ENCODE measurements at regions not wholly inside any gene's neighbourhood (a gene's known extent, or its start where the extent isn't known, plus 50 kb on each side); places are given as distances from the start of the nearest gene placed in this dataset.

- no peaks in the 10 kb centered on the region for H3K9me3 ChIP-seq (ENCODE audit: severe bottlenecking)
- H3K4me3 ChIP-seq (ENCODE audit: severe bottlenecking), result no peak overlapping the region
- DNase-seq (ENCODE audit: low spot score), result no peak
- no peaks in the 10 kb centered on the region for H3K36me3 ChIP-seq (ENCODE audit: low read depth)
- H3K27me3 ChIP-seq (ENCODE audit: insufficient read depth, poor library complexity, severe bottlenecking), result no peaks in the 10 kb centered on the region
- no peak for ATAC-seq (ENCODE audit: low read depth)
- TF ChIP-seq CTCF (IDR thresholded peaks at IDR 0.05; ENCODE audit: poor library complexity, severe bottlenecking), result no peak
- peaks cover 7% of the 10 kb centered on the region for H3K4me1 ChIP-seq (ENCODE audit: insufficient read depth, poor library complexity, severe bottlenecking)
- H3K27ac ChIP-seq (ENCODE audit: poor library complexity, severe bottlenecking), result no peak overlapping the region
Observed at GRCh38 chr2:144579556-144579955, 59.6 kb upstream of the ZEB2 start.

GRCh38 chr2:144578099-144578498 is 58.2 kb upstream of the ZEB2 start:
- DNase-seq (ENCODE audit: low spot score), result no peak
- no peak for ATAC-seq (ENCODE audit: low read depth)
- Histone ChIP-seq H3K36me3 (ENCODE audit: low read depth) (no peaks in the 10 kb centered on the region), H3K27ac (ENCODE audit: poor library complexity, severe bottlenecking) (no peak overlapping the region), H3K9me3 (ENCODE audit: severe bottlenecking) (no peaks in the 10 kb centered on the region), H3K27me3 (ENCODE audit: insufficient read depth, poor library complexity, severe bottlenecking) (no peaks in the 10 kb centered on the region), H3K4me3 (ENCODE audit: severe bottlenecking) (no peak overlapping the region), H3K4me1 (ENCODE audit: insufficient read depth, poor library complexity, severe bottlenecking) (no peaks in the 10 kb centered on the region)
- TF ChIP-seq CTCF (IDR thresholded peaks at IDR 0.05; ENCODE audit: poor library complexity, severe bottlenecking), result no peak

GRCh38 chr2:144572977-144573376 is 53.1 kb upstream of the ZEB2 start:
- no peak overlapping the region for H3K4me3 ChIP-seq (ENCODE audit: severe bottlenecking)
- no peaks in the 10 kb centered on the region for H3K9me3 ChIP-seq (ENCODE audit: severe bottlenecking)
- no peaks in the 10 kb centered on the region for H3K27me3 ChIP-seq (ENCODE audit: insufficient read depth, poor library complexity, severe bottlenecking)
- H3K36me3 ChIP-seq (ENCODE audit: low read depth), result no peaks in the 10 kb centered on the region
- no peak for ATAC-seq (ENCODE audit: low read depth)
- H3K27ac ChIP-seq (ENCODE audit: poor library complexity, severe bottlenecking), result no peak overlapping the region
- no peak for TF ChIP-seq CTCF (IDR thresholded peaks at IDR 0.05; ENCODE audit: poor library complexity, severe bottlenecking)
- DNase-seq (ENCODE audit: low spot score), result no peak
- H3K4me1 ChIP-seq (ENCODE audit: insufficient read depth, poor library complexity, severe bottlenecking), result no peaks in the 10 kb centered on the region

GRCh38 chr2:144571770-144572169 is 51.9 kb upstream of the ZEB2 start:
- H3K27ac ChIP-seq (ENCODE audit: poor library complexity, severe bottlenecking), result no peak overlapping the region
- ATAC-seq (ENCODE audit: low read depth) (no peak), DNase-seq (ENCODE audit: low spot score) (no peak)
- H3K9me3 ChIP-seq (ENCODE audit: severe bottlenecking), result no peaks in the 10 kb centered on the region
- no peaks in the 10 kb centered on the region for H3K27me3 ChIP-seq (ENCODE audit: insufficient read depth, poor library complexity, severe bottlenecking)
- no peaks in the 10 kb centered on the region for H3K4me1 ChIP-seq (ENCODE audit: insufficient read depth, poor library complexity, severe bottlenecking)
- H3K36me3 ChIP-seq (ENCODE audit: low read depth), result no peaks in the 10 kb centered on the region
- no peak for TF ChIP-seq CTCF (IDR thresholded peaks at IDR 0.05; ENCODE audit: poor library complexity, severe bottlenecking)
- H3K4me3 ChIP-seq (ENCODE audit: severe bottlenecking), result no peak overlapping the region

GRCh38 chr2:144570566-144570965 is 50.6 kb upstream of the ZEB2 start:
- no peak overlapping the region for H3K4me3 ChIP-seq (ENCODE audit: severe bottlenecking)
- no peaks in the 10 kb centered on the region for H3K36me3 ChIP-seq (ENCODE audit: low read depth)
- no peak overlapping the region for H3K27ac ChIP-seq (ENCODE audit: poor library complexity, severe bottlenecking)
- H3K4me1 ChIP-seq (ENCODE audit: insufficient read depth, poor library complexity, severe bottlenecking), result no peaks in the 10 kb centered on the region
- H3K27me3 ChIP-seq (ENCODE audit: insufficient read depth, poor library complexity, severe bottlenecking), result no peaks in the 10 kb centered on the region
- no peaks in the 10 kb centered on the region for H3K9me3 ChIP-seq (ENCODE audit: severe bottlenecking)
- DNase-seq (ENCODE audit: low spot score), result no peak
- TF ChIP-seq CTCF (IDR thresholded peaks at IDR 0.05; ENCODE audit: poor library complexity, severe bottlenecking), result no peak
- ATAC-seq (ENCODE audit: low read depth), result no peak

Measured in RWPE2 (cell line).